ENCODE measurements at regions not wholly inside any gene's neighbourhood (a gene's known extent, or its start where the extent isn't known, plus 50 kb on each side); places are given as distances from the start of the nearest gene placed in this dataset.
A peak's percentile ranks its signal among the peaks of the same experiment; 100 is the strongest.

DNA sequence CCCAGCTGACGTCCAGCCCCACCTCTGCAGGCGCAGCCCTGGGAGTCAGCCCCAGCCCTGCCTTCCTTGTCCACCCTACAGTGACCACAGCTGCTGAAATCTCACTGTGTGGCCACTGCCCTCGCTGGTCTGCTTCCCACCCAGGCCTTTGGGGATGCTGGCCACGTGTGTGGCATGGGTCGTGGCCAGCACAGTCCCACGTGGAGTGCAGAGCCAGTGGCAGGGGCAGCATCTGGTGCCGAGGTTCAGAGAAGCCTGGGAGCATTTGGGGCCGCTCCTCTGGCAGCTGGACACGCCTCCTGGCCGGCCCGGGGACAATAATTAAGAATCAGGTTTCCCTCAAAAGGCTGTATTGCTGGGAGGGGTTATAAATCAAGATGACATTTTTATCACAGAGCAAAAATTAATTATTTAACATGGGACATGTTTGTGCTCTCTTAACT lies 92.1 kb downstream of the HMX1 start:
- H2BK20ac ChIP-seq (ENCODE audit: low read length): no peak overlapping the region
- DNase-seq (ENCODE audit: low read depth in 1 of 2, low spot score in 2 of 2) (no peak), FAIRE-seq (no peak)
- H3K36me3 ChIP-seq (ENCODE audit: control insufficient read depth in 2 of 4, insufficient read depth in 4 of 4, low read length in 3 of 4): no peaks in the 10 kb centered on the region
- H2BK120ac ChIP-seq (replicated peaks; ENCODE audit: low read depth, low read length): no peak overlapping the region
- H3K27ac ChIP-seq (ENCODE audit: low read depth, low read length): no peak overlapping the region
- ChIA-PET CTCF (ENCODE audit: partially characterized antibody) (interaction anchor here (1.6 kb wide), 1 partner anchor 17 kb away, joined by 4 read pairs; no protein-coding TSS in a partner anchor), POLR2A (ENCODE audit: partially characterized antibody) (no interaction called here)
- H3K9me3 ChIP-seq (ENCODE audit: insufficient read depth in 2 of 2, low read depth in 1 of 2, low read length in 1 of 2): no peaks in the 10 kb centered on the region
- H2BK12ac ChIP-seq (ENCODE audit: low read depth, low read length): no peak overlapping the region
- no peak for TF ChIP-seq BCL11A (IDR thresholded peaks at IDR 0.05; ENCODE audit: low read depth in 2 of 2, low read length in 2 of 2)
- H2BK5ac ChIP-seq (ENCODE audit: low read depth, low read length): no peak overlapping the region
- no peaks in the 10 kb centered on the region for H3K27me3 ChIP-seq (replicated peaks in 1 of 4; ENCODE audit: control insufficient read depth in 3 of 4, extremely low read depth in 1 of 4, insufficient read depth in 3 of 4, low read length in 3 of 4)
- no peak overlapping the region for H4K91ac ChIP-seq (replicated peaks; ENCODE audit: insufficient read length, low read length)
- H3K4me1 ChIP-seq (replicated peaks in 1 of 4; ENCODE audit: control insufficient read depth in 3 of 4, insufficient read depth in 4 of 4, low read length in 3 of 4): no peaks in the 10 kb centered on the region; a peak in 1 of 7 replicates
- H2AK5ac ChIP-seq (ENCODE audit: low read depth, low read length): no peak overlapping the region
- H3K9ac ChIP-seq (replicated peaks in 1 of 4; ENCODE audit: extremely low read depth in 1 of 4, low read depth in 3 of 4, low read length in 3 of 4): no peak overlapping the region
- no peaks in the 10 kb centered on the region for H3K23me2 ChIP-seq (ENCODE audit: low read depth, low read length)
- no peak overlapping the region for H2BK15ac ChIP-seq (ENCODE audit: low read length)
- H2AFZ ChIP-seq (ENCODE audit: low read length): no peak overlapping the region
- H3K4me3 ChIP-seq (ENCODE audit: extremely low read depth in 1 of 4, insufficient read depth in 2 of 4, low read depth in 3 of 4, low read length in 4 of 4): no peak overlapping the region
- H3K18ac ChIP-seq (ENCODE audit: extremely low read depth, low read length): no peak overlapping the region
- H4K8ac ChIP-seq (ENCODE audit: extremely low read depth, insufficient read depth, low read length): 0 out of 2 replicates have a peak overlapping the region, but pooled peaks have one; percentile 51
- no peak overlapping the region for H4K5ac ChIP-seq (ENCODE audit: insufficient read length, low read depth, low read length)
- H4K20me1 ChIP-seq (replicated peaks in 1 of 2; ENCODE audit: control insufficient read depth in 1 of 2, insufficient read depth in 2 of 2, low read length in 2 of 2): no peaks in the 10 kb centered on the region
- no peaks in the 10 kb centered on the region for H3K79me2 ChIP-seq (ENCODE audit: control insufficient read depth in 1 of 2, insufficient read depth in 2 of 2, low read length in 2 of 2)
- no peaks in the 10 kb centered on the region for H3K79me1 ChIP-seq (ENCODE audit: low read depth, low read length)
- 91% methylated on average over 11 of the region's 11 CpGs; no CpG with 5 or more reads in 1 of the 2 experiments for WGBS, 2 experiments (ENCODE audit: extremely low coverage in 1 of 2, insufficient coverage in 1 of 2, insufficient read length in 1 of 2, insufficient replicate concordance in 2 of 2, low coverage in 1 of 2, low lambda C conversion rate in 2 of 2, missing lambda C conversion rate in 1 of 2)
- H3K4me2 ChIP-seq (ENCODE audit: insufficient read depth in 1 of 2, low read depth in 2 of 2, low read length in 2 of 2): no peak overlapping the region
- no peak overlapping the region for H3K4ac ChIP-seq (replicated peaks; ENCODE audit: insufficient read length, low read depth, low read length)
- no peak overlapping the region for H3K23ac ChIP-seq (ENCODE audit: insufficient read length)
- no peak overlapping the region for H3K56ac ChIP-seq (replicated peaks; ENCODE audit: insufficient read length, low read depth, low read length)
- no peak overlapping the region for H3K14ac ChIP-seq (ENCODE audit: insufficient read length)

Data from H1 (cell line).